Progenitor cell of endocrine pancreas (in vitro differentiated cells): ENCODE measurements at regions not wholly inside any gene's neighbourhood (a gene's known extent, or its start where the extent isn't known, plus 50 kb on each side); places are given as distances from the start of the nearest gene placed in this dataset.

Experiments used
- DNase-seq: peaks from one replicate; pipeline ENCODE4 v3.0.0; 2021; ENCODE audit warnings: low spot score; ENCODE audit not compliant: unreplicated experiment
- H3K27ac Mint-ChIP-seq: 2 replicates; pipeline ENCODE4 v1.8.0; 2021; ENCODE audit warnings: mild to moderate bottlenecking, moderate library complexity, mixed read lengths
- H3K27me3 Mint-ChIP-seq: 2 replicates; pipeline ENCODE4 v1.8.0; 2021; ENCODE audit warnings: mixed read lengths
- H3K36me3 Mint-ChIP-seq: 2 replicates; pipeline ENCODE4 v1.8.0; 2022; ENCODE audit warnings: mixed read lengths; ENCODE audit not compliant: insufficient read depth
- H3K4me1 Mint-ChIP-seq: 2 replicates; pipeline ENCODE4 v1.8.0; 2021; ENCODE audit warnings: low read depth, mixed read lengths
- H3K4me3 Mint-ChIP-seq: 2 replicates; pipeline ENCODE4 v1.8.0; 2021; ENCODE audit warnings: low read depth, mild to moderate bottlenecking, moderate library complexity, mixed read lengths
- H3K9me3 Mint-ChIP-seq: 2 replicates; pipeline ENCODE4 v1.8.0; 2021; ENCODE audit warnings: low read depth, mixed read lengths
- CTCF ChIP-seq: fragments of 200-600 bp; sonication (generic); IDR thresholded peaks from one replicate; pipeline ENCODE4 v1.5.0; 2021; ENCODE audit warnings: antibody characterized with exemption, mild to moderate bottlenecking; ENCODE audit not compliant: unreplicated experiment

- Mint-ChIP-seq H3K9me3 (peaks cover 4% of the 10 kb centered on the region), H3K27me3 (no peaks in the 10 kb centered on the region), H3K4me1 (no peaks in the 10 kb centered on the region), H3K4me3 (no peak overlapping the region), H3K36me3 (no peaks in the 10 kb centered on the region), H3K27ac (no peak overlapping the region)
- TF ChIP-seq CTCF: no peak
- DNase-seq: no peak
These were observed 323.3 kb downstream of the FOXG1 start for GRCh38 chr14:29089849-29090248.

- Mint-ChIP-seq H3K4me1 (no peaks in the 10 kb centered on the region), H3K9me3 (peaks cover 4% of the 10 kb centered on the region), H3K4me3 (no peak overlapping the region), H3K27me3 (no peaks in the 10 kb centered on the region), H3K27ac (no peak overlapping the region), H3K36me3 (no peaks in the 10 kb centered on the region)
- no peak for TF ChIP-seq CTCF
- no peak for DNase-seq
These were observed 325.5 kb downstream of the FOXG1 start for GRCh38 chr14:29092121-29092520.

- Mint-ChIP-seq H3K4me1 (no peaks in the 10 kb centered on the region), H3K36me3 (no peaks in the 10 kb centered on the region), H3K27ac (no peak overlapping the region), H3K4me3 (no peak overlapping the region), H3K9me3 (no peaks in the 10 kb centered on the region), H3K27me3 (no peaks in the 10 kb centered on the region)
- TF ChIP-seq CTCF: no peak
- no peak for DNase-seq
These were observed 330.9 kb downstream of the FOXG1 start for GRCh38 chr14:29097476-29097875.

- Mint-ChIP-seq H3K27ac (no peak overlapping the region), H3K9me3 (no peaks in the 10 kb centered on the region), H3K27me3 (no peaks in the 10 kb centered on the region), H3K36me3 (no peaks in the 10 kb centered on the region), H3K4me1 (peaks cover 5% of the 10 kb centered on the region), H3K4me3 (no peak overlapping the region)
- TF ChIP-seq CTCF: no peak
- DNase-seq: no peak
These were observed 332.1 kb downstream of the FOXG1 start for GRCh38 chr14:29098656-29099055.

- no peaks in the 10 kb centered on the region for H3K36me3 Mint-ChIP-seq
- no peak overlapping the region for H3K27ac Mint-ChIP-seq
- no peaks in the 10 kb centered on the region for H3K27me3 Mint-ChIP-seq
- H3K9me3 Mint-ChIP-seq: no peaks in the 10 kb centered on the region
- peaks cover 5% of the 10 kb centered on the region for H3K4me1 Mint-ChIP-seq
- no peak for TF ChIP-seq CTCF
- H3K4me3 Mint-ChIP-seq: no peak overlapping the region
- no peak for DNase-seq
These were observed 335.7 kb downstream of the FOXG1 start for GRCh38 chr14:29102266-29102665.

GRCh38 chr14:29102996-29103395 is 336.4 kb downstream of the FOXG1 start:
- H3K4me3 Mint-ChIP-seq: no peak overlapping the region
- no peaks in the 10 kb centered on the region for H3K9me3 Mint-ChIP-seq
- H3K27me3 Mint-ChIP-seq: no peaks in the 10 kb centered on the region
- peaks cover 5% of the 10 kb centered on the region for H3K4me1 Mint-ChIP-seq
- peak overlapping the region; percentile 29 for H3K27ac Mint-ChIP-seq
- DNase-seq: no peak
- TF ChIP-seq CTCF: no peak
- H3K36me3 Mint-ChIP-seq: no peaks in the 10 kb centered on the region
